GM13977 (cell line): ENCODE measurements at regions not wholly inside any gene's neighbourhood (a gene's known extent, or its start where the extent isn't known, plus 50 kb on each side); places are given as distances from the start of the nearest gene placed in this dataset.

Experiments used
- DNase-seq: peaks from one replicate; pipeline ENCODE4 v3.0.0; 2012; ENCODE audit warnings: low spot score
- CTCF ChIP-seq: IDR thresholded peaks from 2 replicates; pipeline ENCODE4 v1.5.1; 2012; ENCODE audit warnings: mild to moderate bottlenecking, control low read depth; ENCODE audit not compliant: insufficient read depth; ENCODE audit errors: extremely low read depth, missing control alignments
- in situ Hi-C: fragments of 300-500 bp; cut with MboI; formaldehyde crosslinking; loops from one replicate; pipeline ENCODE4 v1.12.0; 2022; ENCODE audit warnings: low sequenced_read_pairs, low pct_unique_long_range_greater_than_20kb, mixed read lengths, inconsistent platforms; ENCODE audit not compliant: unreplicated experiment

DNA sequence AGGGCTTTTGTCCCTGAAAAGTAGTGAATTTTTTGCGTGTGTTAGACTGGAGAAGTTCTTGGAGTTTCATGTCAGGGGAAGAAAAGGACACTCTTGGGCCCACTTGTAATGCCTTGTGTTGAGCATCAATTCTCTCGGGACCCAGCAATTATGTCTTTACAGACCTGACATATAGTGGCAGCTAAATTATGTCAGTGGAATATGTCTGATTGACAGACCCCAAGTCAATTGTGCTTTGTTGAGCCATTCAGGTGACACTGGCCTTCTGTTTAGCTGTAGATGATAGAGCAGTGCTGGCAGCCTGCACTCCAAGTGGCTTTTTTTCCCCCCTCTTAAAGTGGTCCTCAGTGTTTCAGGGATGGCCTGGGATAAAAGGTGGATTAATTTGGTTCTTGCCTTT lies 112.1 kb upstream of the AGBL1 start:
- in situ Hi-C loops, result no loop called here
- no peak for DNase-seq
- TF ChIP-seq CTCF, result no peak

DNA sequence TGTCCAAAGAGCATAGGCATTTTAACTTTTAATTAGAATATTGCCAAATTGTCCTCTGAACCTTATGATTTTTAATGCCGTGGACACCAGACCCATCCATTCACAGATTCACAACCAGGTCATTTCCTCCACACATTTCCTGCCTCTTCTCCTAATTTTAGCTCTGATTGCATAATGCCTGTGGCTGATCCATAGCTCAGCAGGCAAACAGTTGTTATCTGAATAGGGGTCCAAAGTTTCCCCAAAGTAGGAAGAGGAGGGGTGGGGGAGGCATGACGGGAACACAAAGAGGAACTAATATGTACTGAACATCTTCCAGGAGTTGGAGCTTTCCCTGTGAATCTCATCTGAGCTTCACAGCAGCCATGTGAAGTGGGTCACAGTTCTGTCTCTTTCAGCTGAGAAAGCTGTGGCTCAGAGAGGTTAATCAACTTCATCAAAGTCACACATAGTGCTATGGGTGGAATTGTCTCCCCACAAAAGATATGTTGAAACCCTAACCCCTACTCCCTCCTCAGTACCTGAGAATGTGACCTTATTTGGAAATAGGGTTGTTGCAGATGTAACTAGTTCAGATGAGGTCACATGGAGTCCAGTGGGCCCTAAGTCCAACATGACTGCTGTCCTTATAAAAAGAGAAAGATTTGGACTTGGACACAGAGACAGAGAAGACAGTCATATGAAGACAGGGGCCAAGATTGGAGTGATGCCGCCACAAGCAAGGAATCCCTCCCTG lies 106.7 kb upstream of the AGBL1 start:
- TF ChIP-seq CTCF, result no peak
- DNase-seq, result no peak

GRCh38 chr15:85973584-85974347 lies 105.9 kb upstream of the AGBL1 start:
- in situ Hi-C loops, result no loop called here
- no peak for DNase-seq
- TF ChIP-seq CTCF, result no peak

More for the DNA sequence above, 106.7 kb upstream of the AGBL1 start:
- in situ Hi-C loops, result no loop called here

GRCh38 chr15:85974348-85974705 lies 105.3 kb upstream of the AGBL1 start:
- no peak for TF ChIP-seq CTCF
- in situ Hi-C loops, result no loop called here
- DNase-seq, result no peak

DNA sequence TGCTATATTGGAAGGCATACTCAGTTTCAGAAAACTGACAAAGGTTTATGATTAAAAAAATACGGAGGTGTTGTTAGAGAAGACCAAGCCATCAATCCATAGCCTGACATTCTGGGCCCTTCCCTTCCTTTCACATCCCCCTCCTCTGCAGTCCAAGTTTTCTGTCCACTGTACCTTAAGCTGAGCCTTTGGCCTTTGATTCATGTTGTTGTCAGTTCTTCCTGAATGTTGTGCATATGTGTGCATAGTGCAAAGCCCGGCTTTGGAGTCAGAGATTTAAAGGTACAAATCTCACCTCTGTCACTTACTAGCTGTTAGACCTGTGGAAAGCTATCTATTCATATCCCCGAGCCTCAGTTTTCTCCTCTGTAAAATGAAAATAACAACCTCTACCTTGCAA lies 104.9 kb upstream of the AGBL1 start:
- in situ Hi-C loops, result no loop called here
- no peak for DNase-seq
- no peak for TF ChIP-seq CTCF

GRCh38 chr15:85976102-85976501 lies 103.6 kb upstream of the AGBL1 start:
- DNase-seq, result no peak
- in situ Hi-C loops, result no loop called here
- no peak for TF ChIP-seq CTCF
